SK-N-SH (cell line): ENCODE measurements at regions not wholly inside any gene's neighbourhood (a gene's known extent, or its start where the extent isn't known, plus 50 kb on each side); places are given as distances from the start of the nearest gene placed in this dataset.

Experiments
- CTCF ChIP-seq: fragments of 200-600 bp; sonication (generic); IDR thresholded peaks from 2 replicates; pipeline ENCODE4 v1.6.1; 2017; ENCODE audit warnings: antibody characterized with exemption, mild to moderate bottlenecking, moderate library complexity
- NFIC ChIP-seq: IDR thresholded peaks from 2 replicates; pipeline ENCODE4 v1.4.0; 2012; ENCODE audit warnings: borderline replicate concordance
- POLR2AphosphoS5 ChIP-seq: IDR thresholded peaks from 2 replicates; pipeline ENCODE4 v1.6.1; 2012; ENCODE audit warnings: low read depth, low read length
- RAD21 ChIP-seq: IDR thresholded peaks from 2 replicates; pipeline ENCODE4 v1.6.1; 2012; ENCODE audit warnings: mild to moderate bottlenecking, low read length
- REST ChIP-seq: IDR thresholded peaks from 2 replicates; pipeline ENCODE4 v1.6.1; 2012; ENCODE audit warnings: mild to moderate bottlenecking, low read depth, low read length, moderate library complexity
- RFX5 ChIP-seq: IDR thresholded peaks from 2 replicates; pipeline ENCODE4 v1.6.1; 2012; ENCODE audit warnings: mild to moderate bottlenecking, improper control_type of control experiment, low read length
- SIN3A ChIP-seq: IDR thresholded peaks from 2 replicates; pipeline ENCODE4 v1.6.1; 2012; ENCODE audit warnings: low read depth, mild to moderate bottlenecking, low read length, moderate library complexity, borderline replicate concordance
- TAF1 ChIP-seq: IDR thresholded peaks from 2 replicates; pipeline ENCODE4 v1.6.1; 2012; ENCODE audit warnings: low read depth, mild to moderate bottlenecking, low read length, moderate library complexity, borderline replicate concordance

- TF ChIP-seq CTCF, result no peak
- TF ChIP-seq REST, result no peak
- no peak for TF ChIP-seq POLR2AphosphoS5
- no peak for TF ChIP-seq RAD21
- no peak for TF ChIP-seq NFIC
- no peak for TF ChIP-seq SIN3A
- no peak for TF ChIP-seq TAF1
- TF ChIP-seq RFX5, result no peak
These were observed 656.3 kb upstream of the CELF2 start for GRCh38 chr10:10361301-10361885.
